ENCODE measurements at regions not wholly inside any gene's neighbourhood (a gene's known extent, or its start where the extent isn't known, plus 50 kb on each side); places are given as distances from the start of the nearest gene placed in this dataset.

DNA sequence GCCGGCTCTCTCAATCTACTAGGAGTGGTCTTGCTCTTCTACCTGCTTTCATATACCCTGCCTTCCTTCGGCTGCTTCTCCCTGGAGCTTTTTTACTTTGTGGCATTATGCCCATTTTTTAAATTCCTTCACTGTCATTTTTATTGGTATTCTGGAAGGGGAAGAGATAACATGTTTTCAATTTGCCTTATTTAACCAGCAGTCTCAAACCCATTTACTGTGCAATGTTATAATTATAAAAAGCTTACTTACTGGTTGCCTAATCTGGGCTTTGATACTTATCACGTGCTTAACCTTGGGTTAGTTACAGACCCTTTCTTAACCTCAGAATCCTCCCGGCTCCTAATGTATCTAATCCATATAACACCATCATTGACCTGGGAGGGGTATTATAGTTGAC is 128.1 kb downstream of the SIPA1L2 start:
- Histone ChIP-seq H3K36me3 (no peaks in the 10 kb centered on the region), H3K9me3 (no peaks in the 10 kb centered on the region), H3K4me1 (peaks cover 21 to 34% (median 30%) of the 10 kb centered on the region in 4 donors), H3K4me3 (no peak overlapping the region), H3K27me3 (no peaks in the 10 kb centered on the region), H3K27ac (replicated peaks in 1 of 4) (no peak overlapping the region)
- no peak for DNase-seq (ENCODE audit: extremely low spot score)
- intact Hi-C loops (cut with DNase I) = no loop called here
- TF ChIP-seq POLR2A (IDR thresholded peaks at IDR 0.05; ENCODE audit: low read depth) (no peak), EP300 (IDR thresholded peaks at IDR 0.05) (no peak), POLR2AphosphoS5 (IDR thresholded peaks at IDR 0.05) (no peak)
- TF ChIP-seq, protein P1, sequence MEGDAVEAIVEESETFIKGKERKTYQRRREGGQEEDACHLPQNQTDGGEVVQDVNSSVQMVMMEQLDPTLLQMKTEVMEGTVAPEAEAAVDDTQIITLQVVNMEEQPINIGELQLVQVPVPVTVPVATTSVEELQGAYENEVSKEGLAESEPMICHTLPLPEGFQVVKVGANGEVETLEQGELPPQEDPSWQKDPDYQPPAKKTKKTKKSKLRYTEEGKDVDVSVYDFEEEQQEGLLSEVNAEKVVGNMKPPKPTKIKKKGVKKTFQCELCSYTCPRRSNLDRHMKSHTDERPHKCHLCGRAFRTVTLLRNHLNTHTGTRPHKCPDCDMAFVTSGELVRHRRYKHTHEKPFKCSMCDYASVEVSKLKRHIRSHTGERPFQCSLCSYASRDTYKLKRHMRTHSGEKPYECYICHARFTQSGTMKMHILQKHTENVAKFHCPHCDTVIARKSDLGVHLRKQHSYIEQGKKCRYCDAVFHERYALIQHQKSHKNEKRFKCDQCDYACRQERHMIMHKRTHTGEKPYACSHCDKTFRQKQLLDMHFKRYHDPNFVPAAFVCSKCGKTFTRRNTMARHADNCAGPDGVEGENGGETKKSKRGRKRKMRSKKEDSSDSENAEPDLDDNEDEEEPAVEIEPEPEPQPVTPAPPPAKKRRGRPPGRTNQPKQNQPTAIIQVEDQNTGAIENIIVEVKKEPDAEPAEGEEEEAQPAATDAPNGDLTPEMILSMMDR (IDR thresholded peaks at IDR 0.05) = no peak
- WGBS = 77% methylated on average over 4 of the region's 4 CpGs

DNA sequence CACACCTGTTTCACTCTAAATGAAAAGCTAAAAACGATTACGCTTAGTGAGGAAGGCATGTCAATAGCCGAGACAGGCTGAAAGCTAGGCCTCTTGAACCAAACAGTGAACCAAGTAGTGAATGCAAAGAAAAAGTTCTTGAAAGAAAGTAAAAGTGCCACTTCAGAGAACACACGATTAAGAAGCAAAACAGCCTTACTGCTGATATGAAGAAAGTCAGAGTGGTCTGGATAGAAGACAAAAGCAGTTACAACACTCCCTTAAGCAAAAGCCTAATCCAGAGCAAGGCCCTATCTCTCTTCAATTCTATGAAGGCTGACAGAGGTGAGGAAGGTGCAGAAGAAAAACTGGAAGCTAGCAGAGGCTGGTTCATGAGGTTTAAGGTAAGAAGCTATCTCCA is 130.7 kb downstream of the SIPA1L2 start:
- H3K4me1 ChIP-seq = peaks cover 26 to 38% (median 35%) of the 10 kb centered on the region in 4 donors
- TF ChIP-seq EP300 (IDR thresholded peaks at IDR 0.05) = no peak
- no peak for TF ChIP-seq POLR2A (IDR thresholded peaks at IDR 0.05; ENCODE audit: low read depth)
- TF ChIP-seq POLR2AphosphoS5 (IDR thresholded peaks at IDR 0.05) = no peak
- TF ChIP-seq, protein P1 (IDR thresholded peaks at IDR 0.05) = no peak
- intact Hi-C loops (cut with DNase I) = no loop called here
- DNase-seq (ENCODE audit: extremely low spot score) = no peak
- WGBS = 47% methylated on average over 4 of the region's 4 CpGs
- H3K27me3 ChIP-seq = no peaks in the 10 kb centered on the region
- H3K36me3 ChIP-seq = no peaks in the 10 kb centered on the region
- H3K9me3 ChIP-seq = no peaks in the 10 kb centered on the region
- no peak overlapping the region for H3K4me3 ChIP-seq
- peak overlapping the region in 2 of 4 donors; percentile 34 to 41 for H3K27ac ChIP-seq (replicated peaks in 1 of 4)

DNA sequence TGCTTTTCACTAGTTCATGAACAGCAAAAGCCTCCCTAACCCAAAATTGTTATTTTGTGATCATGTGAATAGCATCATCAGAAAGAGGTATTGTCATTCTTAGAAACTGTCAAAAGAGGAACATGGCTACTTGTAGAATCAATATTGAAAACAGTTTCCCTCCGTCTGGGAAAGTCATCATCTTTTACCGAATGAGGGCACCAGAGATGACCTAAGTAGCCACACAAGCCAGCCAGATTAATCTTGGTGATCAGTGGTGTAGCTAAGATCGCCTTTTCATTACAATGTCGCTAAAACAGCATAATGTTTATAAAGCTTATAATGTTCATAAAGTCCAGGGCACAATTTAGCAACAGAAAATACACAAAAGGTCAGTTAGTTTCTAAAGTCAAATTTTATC is 136.1 kb downstream of the SIPA1L2 start:
- no peak for DNase-seq (ENCODE audit: extremely low spot score)
- Histone ChIP-seq H3K4me1 (peaks cover 8 to 16% (median 12%) of the 10 kb centered on the region in 4 donors), H3K27ac (replicated peaks in 1 of 4) (no peak overlapping the region), H3K36me3 (peaks cover 6 to 42% (median 30%) of the 10 kb centered on the region in 4 donors), H3K27me3 (no peaks in the 10 kb centered on the region), H3K9me3 (no peaks in the 10 kb centered on the region), H3K4me3 (no peak overlapping the region)
- WGBS = 89% methylated on average over 4 of the region's 4 CpGs
- TF ChIP-seq POLR2AphosphoS5 (IDR thresholded peaks at IDR 0.05) (no peak), POLR2A (IDR thresholded peaks at IDR 0.05; ENCODE audit: low read depth) (no peak), EP300 (IDR thresholded peaks at IDR 0.05) (no peak)
- TF ChIP-seq, protein P1 (IDR thresholded peaks at IDR 0.05) = no peak
- intact Hi-C loops (cut with DNase I) = no loop called here

DNA sequence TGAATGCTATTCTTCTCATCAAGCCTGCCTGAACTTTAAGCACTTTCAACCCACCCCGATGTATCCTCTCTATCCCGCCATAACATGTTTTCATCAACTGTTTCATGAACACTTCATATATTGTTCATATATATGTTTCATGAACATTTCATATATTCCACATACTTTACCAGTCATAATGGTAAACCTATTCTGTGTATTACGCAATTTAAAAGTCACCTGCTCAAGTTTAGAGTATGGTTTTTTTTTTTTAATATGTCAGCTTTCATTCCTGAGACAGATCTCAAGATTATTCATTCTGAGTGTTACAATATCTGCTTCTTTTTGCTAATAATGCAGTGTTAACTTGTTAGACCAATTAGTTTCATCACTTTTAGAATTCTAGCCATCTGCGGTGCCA is 140.7 kb downstream of the SIPA1L2 start:
- Histone ChIP-seq H3K4me3 (no peak overlapping the region), H3K27me3 (no peaks in the 10 kb centered on the region), H3K27ac (replicated peaks in 1 of 4) (no peak overlapping the region), H3K36me3 (peaks cover 6 to 45% (median 30%) of the 10 kb centered on the region in 4 donors), H3K9me3 (no peaks in the 10 kb centered on the region), H3K4me1 (peaks cover 12 to 25% (median 18%) of the 10 kb centered on the region in 4 donors)
- DNase-seq (ENCODE audit: extremely low spot score) = no peak
- intact Hi-C loops (cut with DNase I) = no loop called here
- WGBS = 96% methylated on average over 4 of the region's 4 CpGs
- TF ChIP-seq, protein P1 (IDR thresholded peaks at IDR 0.05) = no peak
- TF ChIP-seq POLR2A (IDR thresholded peaks at IDR 0.05; ENCODE audit: low read depth) = no peak
- TF ChIP-seq EP300 (IDR thresholded peaks at IDR 0.05) = no peak
- no peak for TF ChIP-seq POLR2AphosphoS5 (IDR thresholded peaks at IDR 0.05)

DNA sequence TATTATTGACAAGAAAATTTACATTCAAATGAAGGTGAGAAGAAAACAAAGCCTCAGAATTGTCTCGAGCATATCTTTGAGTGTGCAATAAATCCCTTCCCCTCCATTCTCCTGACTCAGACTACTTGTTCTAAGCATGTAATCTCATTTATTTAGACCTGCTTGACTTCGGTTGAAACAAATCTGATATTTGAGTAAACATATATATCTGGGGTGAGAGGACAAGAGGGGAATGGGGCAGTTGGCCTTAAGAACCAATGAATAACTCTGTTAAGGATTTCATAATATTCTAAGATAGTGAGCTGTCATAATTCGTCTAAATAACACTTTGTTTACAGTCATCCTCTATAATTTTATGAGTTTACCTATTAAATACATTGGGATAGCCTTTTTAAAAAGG is 142.7 kb downstream of the SIPA1L2 start:
- intact Hi-C loops (cut with DNase I) = no loop called here
- no peak for DNase-seq (ENCODE audit: extremely low spot score)
- H3K27me3 ChIP-seq = no peaks in the 10 kb centered on the region
- no peak for TF ChIP-seq POLR2A (IDR thresholded peaks at IDR 0.05; ENCODE audit: low read depth)
- TF ChIP-seq, protein P1 (IDR thresholded peaks at IDR 0.05) = no peak
- no peak for TF ChIP-seq POLR2AphosphoS5 (IDR thresholded peaks at IDR 0.05)
- no peak for TF ChIP-seq EP300 (IDR thresholded peaks at IDR 0.05)
- no peaks in the 10 kb centered on the region for H3K9me3 ChIP-seq
- peaks cover 6 to 52% (median 33%) of the 10 kb centered on the region in 4 donors for H3K36me3 ChIP-seq
- H3K27ac ChIP-seq (replicated peaks in 1 of 4) = peak overlapping the region in 1 of 4 donors; percentile 35
- 81% methylated on average over 3 of the region's 3 CpGs for WGBS
- no peak overlapping the region for H3K4me3 ChIP-seq
- peaks cover 17 to 31% (median 26%) of the 10 kb centered on the region in 4 donors for H3K4me1 ChIP-seq

Measured in esophagus muscularis mucosa (tissue), 4 donors.